Keratinocyte (primary cell): ENCODE measurements at regions not wholly inside any gene's neighbourhood (a gene's known extent, or its start where the extent isn't known, plus 50 kb on each side); places are given as distances from the start of the nearest gene placed in this dataset.

Experiments used
- DNase-seq: peaks from one replicate; pipeline ENCODE4 v3.0.0-alpha.2; 2011; ENCODE audit warnings: low read depth, missing footprints, low spot score
- FAIRE-seq: peaks from 2 replicates; lab custom pipeline; 2011; peaks lifted over from hg19 to GRCh38; lab: Jason Lieb, UNC
- H2AFZ ChIP-seq: 2 replicates; pipeline ENCODE4 v1.6.0; 2012; ENCODE audit warnings: low read length, control low read depth, inconsistent platforms; ENCODE audit not compliant: control insufficient read depth
- H3K27ac ChIP-seq: 2 replicates; pipeline ENCODE4 v1.5.1; 2011; ENCODE audit warnings: low read length; ENCODE audit not compliant: control insufficient read depth, insufficient read depth
- H3K27me3 ChIP-seq: 3 replicates; pipeline ENCODE4 v1.6.0; 2011; ENCODE audit warnings: low read length; ENCODE audit not compliant: control insufficient read depth, insufficient read depth; ENCODE audit errors: extremely low read depth
- H3K36me3 ChIP-seq, 2 experiments: 2 replicates in 1 of 2; 3 replicates in 1 of 2; pipeline ENCODE4 v1.5.1; 2011; ENCODE audit warnings: low read length in 2 of 2, mild to moderate bottlenecking in 1 of 2; ENCODE audit not compliant: control insufficient read depth in 2 of 2, insufficient read depth in 2 of 2; ENCODE audit errors: extremely low read depth in 1 of 2
- H3K4me1 ChIP-seq: 3 replicates; pipeline ENCODE4 v1.5.1; 2011; ENCODE audit warnings: low read length; ENCODE audit not compliant: control insufficient read depth, insufficient read depth; ENCODE audit errors: extremely low read depth
- H3K4me2 ChIP-seq: 3 replicates; pipeline ENCODE4 v1.6.0; 2011; ENCODE audit warnings: low read depth, low read length; ENCODE audit not compliant: control insufficient read depth, insufficient read depth; ENCODE audit errors: extremely low read depth
- H3K4me3 ChIP-seq, 3 experiments: fragments of 200-600 bp in 1 of 3; sonication (generic) in 1 of 3; 2 replicates in 2 of 3; 3 replicates in 1 of 3; pipeline ENCODE4 v1.5.1; 2011 to 2016; ENCODE audit warnings: low read length in 3 of 3, mild to moderate bottlenecking in 3 of 3, control low read depth in 2 of 3, inconsistent platforms in 1 of 3, low read depth in 1 of 3, mixed read lengths in 1 of 3, mixed run types in 1 of 3, moderate library complexity in 1 of 3; ENCODE audit not compliant: control insufficient read depth in 2 of 3, insufficient read depth in 2 of 3; ENCODE audit errors: extremely low read depth in 1 of 3
- H3K79me2 ChIP-seq: 2 replicates; pipeline ENCODE4 v1.6.0; 2012; ENCODE audit warnings: low read length; ENCODE audit not compliant: control insufficient read depth, insufficient read depth
- H3K9ac ChIP-seq: 3 replicates; pipeline ENCODE4 v1.6.0; 2011; ENCODE audit warnings: low read length; ENCODE audit not compliant: control insufficient read depth, insufficient read depth; ENCODE audit errors: extremely low read depth
- H3K9me1 ChIP-seq: 3 replicates; pipeline ENCODE4 v1.6.0; 2011; ENCODE audit warnings: low read length; ENCODE audit not compliant: control insufficient read depth, insufficient read depth; ENCODE audit errors: extremely low read depth
- H3K9me3 ChIP-seq: 2 replicates; pipeline ENCODE4 v1.5.1; 2012; ENCODE audit warnings: low read depth, low read length; ENCODE audit not compliant: control insufficient read depth
- H4K20me1 ChIP-seq: 3 replicates; pipeline ENCODE4 v1.6.0; 2011; ENCODE audit warnings: low read length; ENCODE audit not compliant: control insufficient read depth, insufficient read depth; ENCODE audit errors: extremely low read depth
- EZH2 ChIP-seq: IDR thresholded peaks from one replicate; pipeline ENCODE4 v1.6.1; 2012; ENCODE audit warnings: inconsistent platforms, mild to moderate bottlenecking, low read length, moderate library complexity
- dilution Hi-C: fragments of 300-500 bp; cut with MboI; formaldehyde crosslinking; loops from one replicate; pipeline ENCODE4 v1.7.0; 2020; ENCODE audit warnings: low sequenced_read_pairs; ENCODE audit not compliant: extremely low pct_ligation_motif_present
- TF ChIP-seq, protein P1 (sequence below), 3 experiments: IDR thresholded peaks in 1 of 3; conservative IDR thresholded peaks in 1 of 3; optimal IDR thresholded peaks in 1 of 3; 2 replicates in 2 of 3; 3 replicates in 1 of 3; pipeline versions ENCODE3 to v1.5.1; 2011; ENCODE audit warnings: low read length in 3 of 3, mild to moderate bottlenecking in 3 of 3, moderate library complexity in 2 of 3, control low read depth in 1 of 3, inconsistent platforms in 1 of 3; ENCODE audit not compliant: insufficient read depth in 2 of 3; ENCODE audit errors: extremely low read depth in 1 of 3

- no peak overlapping the region for H3K4me2 ChIP-seq
- no peak overlapping the region for H2AFZ ChIP-seq
- H3K9me1 ChIP-seq: no peaks in the 10 kb centered on the region
- no peaks in the 10 kb centered on the region for H3K27me3 ChIP-seq
- DNase-seq (no peak), FAIRE-seq (no peak)
- dilution Hi-C loops: no loop called here
- TF ChIP-seq EZH2: no peak
- TF ChIP-seq, protein P1, sequence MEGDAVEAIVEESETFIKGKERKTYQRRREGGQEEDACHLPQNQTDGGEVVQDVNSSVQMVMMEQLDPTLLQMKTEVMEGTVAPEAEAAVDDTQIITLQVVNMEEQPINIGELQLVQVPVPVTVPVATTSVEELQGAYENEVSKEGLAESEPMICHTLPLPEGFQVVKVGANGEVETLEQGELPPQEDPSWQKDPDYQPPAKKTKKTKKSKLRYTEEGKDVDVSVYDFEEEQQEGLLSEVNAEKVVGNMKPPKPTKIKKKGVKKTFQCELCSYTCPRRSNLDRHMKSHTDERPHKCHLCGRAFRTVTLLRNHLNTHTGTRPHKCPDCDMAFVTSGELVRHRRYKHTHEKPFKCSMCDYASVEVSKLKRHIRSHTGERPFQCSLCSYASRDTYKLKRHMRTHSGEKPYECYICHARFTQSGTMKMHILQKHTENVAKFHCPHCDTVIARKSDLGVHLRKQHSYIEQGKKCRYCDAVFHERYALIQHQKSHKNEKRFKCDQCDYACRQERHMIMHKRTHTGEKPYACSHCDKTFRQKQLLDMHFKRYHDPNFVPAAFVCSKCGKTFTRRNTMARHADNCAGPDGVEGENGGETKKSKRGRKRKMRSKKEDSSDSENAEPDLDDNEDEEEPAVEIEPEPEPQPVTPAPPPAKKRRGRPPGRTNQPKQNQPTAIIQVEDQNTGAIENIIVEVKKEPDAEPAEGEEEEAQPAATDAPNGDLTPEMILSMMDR (optimal IDR thresholded peaks at IDR 0.05 in 1 of 3, IDR thresholded peaks at IDR 0.05 in 1 of 3, conservative IDR thresholded peaks at IDR 0.05 in 1 of 3; ENCODE audit: extremely low read depth in 1 of 3, insufficient read depth in 2 of 3, low read length in 3 of 3): no peak
- no peaks in the 10 kb centered on the region for H3K4me1 ChIP-seq
- H3K9ac ChIP-seq: no peak overlapping the region
- no peaks in the 10 kb centered on the region for H3K9me3 ChIP-seq
- no peak overlapping the region for H3K4me3 ChIP-seq
- H3K27ac ChIP-seq: no peak overlapping the region
- no peaks in the 10 kb centered on the region for H3K36me3 ChIP-seq
- H3K79me2 ChIP-seq: no peaks in the 10 kb centered on the region
- H4K20me1 ChIP-seq: no peaks in the 10 kb centered on the region
Observed at GRCh38 chr10:36358736-36359135, 716.6 kb upstream of the FZD8 start.

GRCh38 chr10:36354633-36355032 is 712.5 kb upstream of the FZD8 start:
- Histone ChIP-seq H3K4me1 (peaks cover 14% of the 10 kb centered on the region), H3K79me2 (no peaks in the 10 kb centered on the region), H3K36me3 (no peaks in the 10 kb centered on the region), H3K9me1 (no peaks in the 10 kb centered on the region), H3K4me2 (no peak overlapping the region), H3K27ac (no peak overlapping the region), H3K9ac (no peak overlapping the region), H4K20me1 (no peaks in the 10 kb centered on the region), H3K4me3 (no peak overlapping the region), H2AFZ (no peak overlapping the region), H3K27me3 (no peaks in the 10 kb centered on the region), H3K9me3 (no peaks in the 10 kb centered on the region)
- TF ChIP-seq, protein P1 (optimal IDR thresholded peaks at IDR 0.05 in 1 of 3, IDR thresholded peaks at IDR 0.05 in 1 of 3, conservative IDR thresholded peaks at IDR 0.05 in 1 of 3; ENCODE audit: extremely low read depth in 1 of 3, insufficient read depth in 2 of 3, low read length in 3 of 3): no peak
- TF ChIP-seq EZH2: no peak
- DNase-seq: no peak
- dilution Hi-C loops: no loop called here
- no peak for FAIRE-seq
